H1 (cell line): ENCODE measurements at regions not wholly inside any gene's neighbourhood (a gene's known extent, or its start where the extent isn't known, plus 50 kb on each side); places are given as distances from the start of the nearest gene placed in this dataset.

Source experiments
- ASH2L ChIP-seq: fragments of 200-600, 300-600 bp; sonication (generic); IDR thresholded peaks from one replicate; pipeline ENCODE4 v1.7.1; 2017; ENCODE audit warnings: low read length
- CEBPB ChIP-seq: IDR thresholded peaks from 2 replicates; pipeline ENCODE4 v1.6.1; 2012; ENCODE audit warnings: low read depth, low read length
- EGR1 ChIP-seq: IDR thresholded peaks from 2 replicates; pipeline ENCODE4 v1.6.1; 2011; ENCODE audit warnings: low read depth, low read length, borderline replicate concordance
- KDM5A ChIP-seq: fragments of 200-600 bp; IDR thresholded peaks from 2 replicates; pipeline ENCODE4 v1.7.1; 2012; ENCODE audit warnings: mild to moderate bottlenecking, low read length, inconsistent platforms, mixed read lengths
- NRF1 ChIP-seq: IDR thresholded peaks from 2 replicates; pipeline ENCODE4 v1.6.1; 2011; ENCODE audit warnings: mild to moderate bottlenecking, low read depth, low read length, improper control_type of control experiment
- POLR2A ChIP-seq, 2 experiments: IDR thresholded peaks; 1 replicate in 1 of 2; 2 replicates in 1 of 2; pipeline ENCODE4 v1.6.1; 2011; ENCODE audit warnings: low read depth in 2 of 2, low read length in 2 of 2, mild to moderate bottlenecking in 2 of 2; ENCODE audit errors: control extremely low read depth in 1 of 2
- RAD21 ChIP-seq, 2 experiments: IDR thresholded peaks in 1 of 2; conservative IDR thresholded peaks in 1 of 2; 2 replicates each; pipeline ENCODE4 v1.6.1; 2011; ENCODE audit warnings: low read depth in 2 of 2, low read length in 2 of 2, improper control_type of control experiment in 1 of 2, inconsistent platforms in 1 of 2, mild to moderate bottlenecking in 1 of 2, moderate library complexity in 1 of 2
- RBBP5 ChIP-seq: IDR thresholded peaks from 2 replicates; pipeline ENCODE4 v1.7.1; 2012; ENCODE audit warnings: low read depth, mild to moderate bottlenecking, inconsistent platforms, low read length, moderate library complexity, borderline replicate concordance
- SIN3A ChIP-seq, 2 experiments: IDR thresholded peaks in 1 of 2; conservative IDR thresholded peaks in 1 of 2; 2 replicates each; pipeline ENCODE4 v1.6.1; 2011 to 2012; ENCODE audit warnings: low read length in 2 of 2, improper control_type of control experiment in 1 of 2, low read depth in 1 of 2, mild to moderate bottlenecking in 1 of 2
- SUZ12 ChIP-seq: fragments of 200-600 bp; sonication (generic); IDR thresholded peaks from 2 replicates; pipeline ENCODE4 v1.6.1; 2012; ENCODE audit warnings: mild to moderate bottlenecking, inconsistent platforms, low read length, moderate library complexity, mixed read lengths
- TF ChIP-seq, protein P1 (sequence below): IDR thresholded peaks from 2 replicates; pipeline ENCODE4 v1.6.1; 2012; ENCODE audit warnings: inconsistent platforms
- TF ChIP-seq, protein P2 (sequence below), 3 experiments: IDR thresholded peaks; 1 replicate in 2 of 3; 2 replicates in 1 of 3; pipeline versions ENCODE4 v1.5.1 to v1.6.1; 2011; ENCODE audit warnings: low read length in 3 of 3, mild to moderate bottlenecking in 3 of 3, inconsistent platforms in 2 of 3, low read depth in 1 of 3, moderate library complexity in 1 of 3; ENCODE audit not compliant: insufficient read depth in 1 of 3; ENCODE audit errors: control extremely low read depth in 1 of 3
- TF ChIP-seq, protein P3 (sequence below): IDR thresholded peaks from 2 replicates; pipeline ENCODE4 v1.6.1; 2011; ENCODE audit warnings: low read length, improper control_type of control experiment

DNA sequence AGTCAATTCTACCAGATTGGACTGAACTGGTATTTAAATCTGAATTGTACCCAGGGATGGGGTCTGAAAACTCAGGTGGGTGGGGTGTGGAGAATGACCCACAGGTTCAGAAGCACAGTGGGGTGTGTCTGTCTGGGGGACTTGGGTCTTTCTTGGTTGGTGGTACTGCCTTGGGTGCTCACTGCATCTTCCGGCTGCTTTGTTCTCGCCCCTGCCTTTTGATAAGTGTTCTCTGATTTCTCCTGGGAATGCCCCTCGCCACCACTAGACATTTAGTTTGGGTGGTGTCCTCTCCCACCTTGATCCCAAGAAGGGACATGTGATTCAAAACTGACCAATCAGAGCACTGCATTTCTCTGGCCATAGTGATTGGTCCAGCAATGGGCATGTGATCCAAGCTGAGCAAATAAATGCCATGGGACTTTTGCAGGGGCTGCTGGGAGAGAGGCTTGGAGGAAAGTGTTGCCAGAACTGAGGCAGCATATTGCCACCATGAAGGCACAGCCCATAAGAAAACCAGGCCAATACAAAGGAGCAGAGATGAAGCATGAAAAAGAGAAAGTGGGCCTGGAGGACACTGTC, 270.5 kb downstream of the NPHP4 start:
- TF ChIP-seq, protein P1, sequence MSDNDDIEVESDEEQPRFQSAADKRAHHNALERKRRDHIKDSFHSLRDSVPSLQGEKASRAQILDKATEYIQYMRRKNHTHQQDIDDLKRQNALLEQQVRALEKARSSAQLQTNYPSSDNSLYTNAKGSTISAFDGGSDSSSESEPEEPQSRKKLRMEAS: no peak
- TF ChIP-seq, protein P2, sequence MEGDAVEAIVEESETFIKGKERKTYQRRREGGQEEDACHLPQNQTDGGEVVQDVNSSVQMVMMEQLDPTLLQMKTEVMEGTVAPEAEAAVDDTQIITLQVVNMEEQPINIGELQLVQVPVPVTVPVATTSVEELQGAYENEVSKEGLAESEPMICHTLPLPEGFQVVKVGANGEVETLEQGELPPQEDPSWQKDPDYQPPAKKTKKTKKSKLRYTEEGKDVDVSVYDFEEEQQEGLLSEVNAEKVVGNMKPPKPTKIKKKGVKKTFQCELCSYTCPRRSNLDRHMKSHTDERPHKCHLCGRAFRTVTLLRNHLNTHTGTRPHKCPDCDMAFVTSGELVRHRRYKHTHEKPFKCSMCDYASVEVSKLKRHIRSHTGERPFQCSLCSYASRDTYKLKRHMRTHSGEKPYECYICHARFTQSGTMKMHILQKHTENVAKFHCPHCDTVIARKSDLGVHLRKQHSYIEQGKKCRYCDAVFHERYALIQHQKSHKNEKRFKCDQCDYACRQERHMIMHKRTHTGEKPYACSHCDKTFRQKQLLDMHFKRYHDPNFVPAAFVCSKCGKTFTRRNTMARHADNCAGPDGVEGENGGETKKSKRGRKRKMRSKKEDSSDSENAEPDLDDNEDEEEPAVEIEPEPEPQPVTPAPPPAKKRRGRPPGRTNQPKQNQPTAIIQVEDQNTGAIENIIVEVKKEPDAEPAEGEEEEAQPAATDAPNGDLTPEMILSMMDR (IDR thresholded peaks at IDR 0.05; ENCODE audit: control extremely low read depth in 1 of 3, insufficient read depth in 1 of 3, low read depth in 1 of 3, low read length in 3 of 3): no peak
- TF ChIP-seq KDM5A (no peak), RAD21 (IDR thresholded peaks at IDR 0.05 in 1 of 2, conservative IDR thresholded peaks at IDR 0.05 in 1 of 2; ENCODE audit: low read depth in 2 of 2, low read length in 2 of 2) (no peak), ASH2L (no peak), NRF1 (no peak), SUZ12 (no peak), POLR2A (IDR thresholded peaks at IDR 0.05; ENCODE audit: control extremely low read depth in 1 of 2, low read depth in 2 of 2, low read length in 2 of 2) (no peak), EGR1 (no peak), RBBP5 (no peak), CEBPB (no peak), SIN3A (conservative IDR thresholded peaks at IDR 0.05 in 1 of 2, IDR thresholded peaks at IDR 0.05 in 1 of 2; ENCODE audit: low read depth in 1 of 2, low read length in 2 of 2) (no peak)
- TF ChIP-seq, protein P3, sequence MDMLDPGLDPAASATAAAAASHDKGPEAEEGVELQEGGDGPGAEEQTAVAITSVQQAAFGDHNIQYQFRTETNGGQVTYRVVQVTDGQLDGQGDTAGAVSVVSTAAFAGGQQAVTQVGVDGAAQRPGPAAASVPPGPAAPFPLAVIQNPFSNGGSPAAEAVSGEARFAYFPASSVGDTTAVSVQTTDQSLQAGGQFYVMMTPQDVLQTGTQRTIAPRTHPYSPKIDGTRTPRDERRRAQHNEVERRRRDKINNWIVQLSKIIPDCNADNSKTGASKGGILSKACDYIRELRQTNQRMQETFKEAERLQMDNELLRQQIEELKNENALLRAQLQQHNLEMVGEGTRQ: no peak
